ENCODE measurements at regions not wholly inside any gene's neighbourhood (a gene's known extent, or its start where the extent isn't known, plus 50 kb on each side); places are given as distances from the start of the nearest gene placed in this dataset.

GRCh38 chr10:25661632-25662031 lies 272.4 kb upstream of the MYO3A start:
- Histone ChIP-seq H3K36me3 (ENCODE audit: control insufficient read depth, insufficient read depth, low read length) (no peaks in the 10 kb centered on the region), H3K4me3 (ENCODE audit: insufficient read depth, low read depth, low read length) (no peak overlapping the region), H3K4me1 (ENCODE audit: control insufficient read depth, insufficient read depth, low read length) (no peaks in the 10 kb centered on the region), H3K27me3 (ENCODE audit: control insufficient read depth, insufficient read depth, low read length, poor library complexity, severe bottlenecking) (no peaks in the 10 kb centered on the region), H3K9me3 (ENCODE audit: control insufficient read depth, low read length) (no peaks in the 10 kb centered on the region), H3K27ac (ENCODE audit: insufficient read depth, low read depth, low read length, poor library complexity, severe bottlenecking) (no peak overlapping the region)
- 80 to 91% methylated on average over 3 of the region's 3 CpGs for WGBS, 2 experiments

GRCh38 chr10:25666276-25666675 lies 267.8 kb upstream of the MYO3A start:
- H3K4me3 ChIP-seq (ENCODE audit: insufficient read depth, low read depth, low read length), result no peak overlapping the region
- H3K27me3 ChIP-seq (ENCODE audit: control insufficient read depth, insufficient read depth, low read length, poor library complexity, severe bottlenecking), result no peaks in the 10 kb centered on the region
- H3K27ac ChIP-seq (ENCODE audit: insufficient read depth, low read depth, low read length, poor library complexity, severe bottlenecking), result no peak overlapping the region

GRCh38 chr10:25675204-25675603 lies 258.8 kb upstream of the MYO3A start:
- Histone ChIP-seq H3K4me1 (ENCODE audit: control insufficient read depth, insufficient read depth, low read length) (no peaks in the 10 kb centered on the region), H3K9me3 (ENCODE audit: control insufficient read depth, low read length) (no peaks in the 10 kb centered on the region), H3K36me3 (ENCODE audit: control insufficient read depth, insufficient read depth, low read length) (no peaks in the 10 kb centered on the region), H3K4me3 (ENCODE audit: insufficient read depth, low read depth, low read length) (no peak overlapping the region), H3K27ac (ENCODE audit: insufficient read depth, low read depth, low read length, poor library complexity, severe bottlenecking) (no peak overlapping the region), H3K27me3 (ENCODE audit: control insufficient read depth, insufficient read depth, low read length, poor library complexity, severe bottlenecking) (no peaks in the 10 kb centered on the region)
- 96 to 97% methylated on average over 7 of the region's 7 CpGs for WGBS, 2 experiments

More at GRCh38 chr10:25666276-25666675, 267.8 kb upstream of the MYO3A start:
- 93 to 98% methylated on average over 3 of the region's 3 CpGs for WGBS, 2 experiments
- Histone ChIP-seq H3K9me3 (ENCODE audit: control insufficient read depth, low read length) (no peaks in the 10 kb centered on the region), H3K36me3 (ENCODE audit: control insufficient read depth, insufficient read depth, low read length) (no peaks in the 10 kb centered on the region), H3K4me1 (ENCODE audit: control insufficient read depth, insufficient read depth, low read length) (no peaks in the 10 kb centered on the region)

GRCh38 chr10:25675615-25676014 lies 258.4 kb upstream of the MYO3A start:
- H3K4me1 ChIP-seq (ENCODE audit: control insufficient read depth, insufficient read depth, low read length), result no peaks in the 10 kb centered on the region
- H3K9me3 ChIP-seq (ENCODE audit: control insufficient read depth, low read length), result no peaks in the 10 kb centered on the region
- 88 to 100% methylated on average over 1 of the region's 1 CpG for WGBS, 2 experiments
- H3K4me3 ChIP-seq (ENCODE audit: insufficient read depth, low read depth, low read length), result no peak overlapping the region
- no peak overlapping the region for H3K27ac ChIP-seq (ENCODE audit: insufficient read depth, low read depth, low read length, poor library complexity, severe bottlenecking)
- no peaks in the 10 kb centered on the region for H3K27me3 ChIP-seq (ENCODE audit: control insufficient read depth, insufficient read depth, low read length, poor library complexity, severe bottlenecking)
- H3K36me3 ChIP-seq (ENCODE audit: control insufficient read depth, insufficient read depth, low read length), result no peaks in the 10 kb centered on the region

GRCh38 chr10:25678220-25678619 lies 255.8 kb upstream of the MYO3A start:
- H3K4me1 ChIP-seq (ENCODE audit: control insufficient read depth, insufficient read depth, low read length), result no peaks in the 10 kb centered on the region
- no peak overlapping the region for H3K27ac ChIP-seq (ENCODE audit: insufficient read depth, low read depth, low read length, poor library complexity, severe bottlenecking)
- H3K4me3 ChIP-seq (ENCODE audit: insufficient read depth, low read depth, low read length), result no peak overlapping the region
- no peaks in the 10 kb centered on the region for H3K36me3 ChIP-seq (ENCODE audit: control insufficient read depth, insufficient read depth, low read length)
- H3K27me3 ChIP-seq (ENCODE audit: control insufficient read depth, insufficient read depth, low read length, poor library complexity, severe bottlenecking), result no peaks in the 10 kb centered on the region
- no peaks in the 10 kb centered on the region for H3K9me3 ChIP-seq (ENCODE audit: control insufficient read depth, low read length)

GRCh38 chr10:25678666-25679065 lies 255.4 kb upstream of the MYO3A start:
- H3K4me1 ChIP-seq (ENCODE audit: control insufficient read depth, insufficient read depth, low read length), result no peaks in the 10 kb centered on the region
- WGBS, 2 experiments, result 96 to 97% methylated on average over 2 of the region's 2 CpGs
- H3K4me3 ChIP-seq (ENCODE audit: insufficient read depth, low read depth, low read length), result no peak overlapping the region
- H3K27ac ChIP-seq (ENCODE audit: insufficient read depth, low read depth, low read length, poor library complexity, severe bottlenecking), result no peak overlapping the region
- H3K9me3 ChIP-seq (ENCODE audit: control insufficient read depth, low read length), result no peaks in the 10 kb centered on the region
- H3K27me3 ChIP-seq (ENCODE audit: control insufficient read depth, insufficient read depth, low read length, poor library complexity, severe bottlenecking), result no peaks in the 10 kb centered on the region
- H3K36me3 ChIP-seq (ENCODE audit: control insufficient read depth, insufficient read depth, low read length), result no peaks in the 10 kb centered on the region

GRCh38 chr10:25682203-25682851 lies 251.7 kb upstream of the MYO3A start:
- no peak overlapping the region for H3K4me3 ChIP-seq (ENCODE audit: insufficient read depth, low read depth, low read length)
- no peak overlapping the region for H3K27ac ChIP-seq (ENCODE audit: insufficient read depth, low read depth, low read length, poor library complexity, severe bottlenecking)
- 82 to 85% methylated on average over 9 of the region's 9 CpGs for WGBS, 2 experiments
- no peaks in the 10 kb centered on the region for H3K4me1 ChIP-seq (ENCODE audit: control insufficient read depth, insufficient read depth, low read length)
- no peaks in the 10 kb centered on the region for H3K36me3 ChIP-seq (ENCODE audit: control insufficient read depth, insufficient read depth, low read length)
- H3K27me3 ChIP-seq (ENCODE audit: control insufficient read depth, insufficient read depth, low read length, poor library complexity, severe bottlenecking), result no peaks in the 10 kb centered on the region
- H3K9me3 ChIP-seq (ENCODE audit: control insufficient read depth, low read length), result no peaks in the 10 kb centered on the region

GRCh38 chr10:25683344-25683743 lies 250.7 kb upstream of the MYO3A start:
- no peak overlapping the region for H3K4me3 ChIP-seq (ENCODE audit: insufficient read depth, low read depth, low read length)
- no peaks in the 10 kb centered on the region for H3K36me3 ChIP-seq (ENCODE audit: control insufficient read depth, insufficient read depth, low read length)
- WGBS, 2 experiments, result 81 to 91% methylated on average over 4 of the region's 4 CpGs
- H3K27me3 ChIP-seq (ENCODE audit: control insufficient read depth, insufficient read depth, low read length, poor library complexity, severe bottlenecking), result no peaks in the 10 kb centered on the region
- no peak overlapping the region for H3K27ac ChIP-seq (ENCODE audit: insufficient read depth, low read depth, low read length, poor library complexity, severe bottlenecking)
- H3K9me3 ChIP-seq (ENCODE audit: control insufficient read depth, low read length), result no peaks in the 10 kb centered on the region
- H3K4me1 ChIP-seq (ENCODE audit: control insufficient read depth, insufficient read depth, low read length), result no peaks in the 10 kb centered on the region

GRCh38 chr10:25687521-25687920 lies 246.5 kb upstream of the MYO3A start:
- Histone ChIP-seq H3K27me3 (ENCODE audit: control insufficient read depth, insufficient read depth, low read length, poor library complexity, severe bottlenecking) (no peaks in the 10 kb centered on the region), H3K4me1 (ENCODE audit: control insufficient read depth, insufficient read depth, low read length) (no peaks in the 10 kb centered on the region), H3K9me3 (ENCODE audit: control insufficient read depth, low read length) (no peaks in the 10 kb centered on the region), H3K27ac (ENCODE audit: insufficient read depth, low read depth, low read length, poor library complexity, severe bottlenecking) (no peak overlapping the region), H3K4me3 (ENCODE audit: insufficient read depth, low read depth, low read length) (no peak overlapping the region), H3K36me3 (ENCODE audit: control insufficient read depth, insufficient read depth, low read length) (no peaks in the 10 kb centered on the region)
- 92% methylated on average over 1 of the region's 1 CpG; no CpG with 5 or more reads in 1 of the 2 experiments for WGBS, 2 experiments

- H3K27me3 ChIP-seq (ENCODE audit: control insufficient read depth, insufficient read depth, low read length, poor library complexity, severe bottlenecking), result no peaks in the 10 kb centered on the region
- H3K27ac ChIP-seq (ENCODE audit: insufficient read depth, low read depth, low read length, poor library complexity, severe bottlenecking), result no peak overlapping the region
- H3K9me3 ChIP-seq (ENCODE audit: control insufficient read depth, low read length), result no peaks in the 10 kb centered on the region
- WGBS, 2 experiments, result 92% methylated on average over 3 of the region's 3 CpGs
- H3K36me3 ChIP-seq (ENCODE audit: control insufficient read depth, insufficient read depth, low read length), result no peaks in the 10 kb centered on the region
- H3K4me3 ChIP-seq (ENCODE audit: insufficient read depth, low read depth, low read length), result no peak overlapping the region
- H3K4me1 ChIP-seq (ENCODE audit: control insufficient read depth, insufficient read depth, low read length), result no peaks in the 10 kb centered on the region
Measured at GRCh38 chr10:25689346-25690100, 244.5 kb upstream of the MYO3A start.

All from ectodermal cell (in vitro differentiated cells).